GM12801 (cell line): ENCODE measurements at regions not wholly inside any gene's neighbourhood (a gene's known extent, or its start where the extent isn't known, plus 50 kb on each side); places are given as distances from the start of the nearest gene placed in this dataset.

ENCODE experiments used
- TF ChIP-seq, protein P1 (sequence below): IDR thresholded peaks from one replicate; pipeline ENCODE4 v1.5.1; 2011; ENCODE audit warnings: control low read depth; ENCODE audit not compliant: insufficient read length; ENCODE audit errors: extremely low read depth

DNA sequence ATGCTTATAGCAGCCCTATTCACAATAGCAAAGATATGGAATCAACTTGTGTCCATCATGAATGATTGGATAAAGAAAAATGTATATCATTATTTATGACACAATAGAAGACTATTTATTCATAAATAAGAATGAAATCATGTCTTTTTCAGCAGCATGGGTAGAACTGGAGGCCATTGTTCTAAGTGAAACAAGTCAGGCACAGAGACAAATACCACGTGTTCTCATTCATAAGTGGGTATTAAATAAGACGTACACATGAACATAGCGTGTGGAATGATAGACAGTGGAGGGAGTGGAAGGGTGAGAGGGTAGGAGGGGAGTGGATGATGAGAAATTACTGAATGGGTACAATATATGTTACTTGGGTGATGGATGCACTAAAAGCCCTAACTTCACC lies 762.4 kb downstream of the REEP3 start:
- TF ChIP-seq, protein P1, sequence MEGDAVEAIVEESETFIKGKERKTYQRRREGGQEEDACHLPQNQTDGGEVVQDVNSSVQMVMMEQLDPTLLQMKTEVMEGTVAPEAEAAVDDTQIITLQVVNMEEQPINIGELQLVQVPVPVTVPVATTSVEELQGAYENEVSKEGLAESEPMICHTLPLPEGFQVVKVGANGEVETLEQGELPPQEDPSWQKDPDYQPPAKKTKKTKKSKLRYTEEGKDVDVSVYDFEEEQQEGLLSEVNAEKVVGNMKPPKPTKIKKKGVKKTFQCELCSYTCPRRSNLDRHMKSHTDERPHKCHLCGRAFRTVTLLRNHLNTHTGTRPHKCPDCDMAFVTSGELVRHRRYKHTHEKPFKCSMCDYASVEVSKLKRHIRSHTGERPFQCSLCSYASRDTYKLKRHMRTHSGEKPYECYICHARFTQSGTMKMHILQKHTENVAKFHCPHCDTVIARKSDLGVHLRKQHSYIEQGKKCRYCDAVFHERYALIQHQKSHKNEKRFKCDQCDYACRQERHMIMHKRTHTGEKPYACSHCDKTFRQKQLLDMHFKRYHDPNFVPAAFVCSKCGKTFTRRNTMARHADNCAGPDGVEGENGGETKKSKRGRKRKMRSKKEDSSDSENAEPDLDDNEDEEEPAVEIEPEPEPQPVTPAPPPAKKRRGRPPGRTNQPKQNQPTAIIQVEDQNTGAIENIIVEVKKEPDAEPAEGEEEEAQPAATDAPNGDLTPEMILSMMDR = no peak

DNA sequence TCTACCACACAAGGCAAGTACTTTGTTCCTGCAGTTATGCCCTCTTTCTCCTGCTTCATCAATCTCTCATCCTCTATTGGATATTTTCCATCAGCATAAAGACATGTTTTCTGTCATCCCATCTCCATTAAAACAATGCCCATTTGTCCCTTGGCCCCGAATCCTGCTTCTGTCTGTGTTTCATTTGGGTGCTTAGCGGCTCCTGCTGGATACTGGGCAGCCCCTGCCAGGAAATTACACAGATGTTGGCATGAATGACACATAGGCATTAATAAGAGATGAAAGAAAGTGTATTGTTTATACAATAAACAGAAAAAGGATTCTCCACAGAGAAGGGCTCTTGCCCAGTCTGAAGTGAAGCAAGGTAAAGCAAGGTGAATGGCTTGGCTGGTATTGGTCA lies 765.3 kb downstream of the REEP3 start:
- TF ChIP-seq, protein P1 = no peak

DNA sequence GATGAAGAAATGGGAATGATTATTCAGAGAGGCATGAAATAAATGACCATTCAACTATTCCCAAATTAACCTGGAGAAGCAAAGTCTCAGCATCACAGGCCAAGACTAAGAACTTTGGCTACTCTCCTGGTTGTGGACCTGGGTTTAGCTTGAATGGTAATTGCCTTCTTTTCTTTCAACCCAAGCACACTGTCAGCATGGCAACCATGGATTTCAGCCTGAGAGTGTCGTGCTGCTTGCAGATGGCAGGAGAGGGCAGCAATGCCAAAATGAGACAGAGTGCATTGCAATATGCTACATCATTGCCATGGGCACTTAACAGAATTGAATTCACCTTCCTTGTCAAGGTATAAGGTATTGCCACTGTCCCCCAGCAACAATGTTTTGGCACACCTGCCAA lies 767.2 kb downstream of the REEP3 start:
- TF ChIP-seq, protein P1 = no peak

DNA sequence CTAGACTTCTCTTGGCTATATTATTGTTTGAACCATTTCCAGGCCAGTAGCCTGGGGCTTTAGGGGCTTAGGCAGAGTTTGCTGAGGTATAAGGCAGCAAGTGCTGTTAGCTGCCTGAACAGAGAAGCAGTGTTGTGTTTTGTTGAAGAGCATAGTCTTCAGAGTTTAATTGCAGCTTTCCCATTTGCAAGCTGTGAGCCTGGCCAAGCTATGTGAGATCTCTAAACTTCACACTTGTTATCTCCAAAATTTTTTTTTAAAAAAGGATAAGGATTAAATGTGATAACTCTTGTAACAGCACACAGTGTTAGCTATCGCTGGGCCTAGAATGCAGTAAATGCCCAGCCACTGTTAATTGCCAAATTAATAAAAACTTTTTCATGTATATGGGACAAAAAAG lies 782.4 kb downstream of the REEP3 start:
- TF ChIP-seq, protein P1 = no peak

DNA sequence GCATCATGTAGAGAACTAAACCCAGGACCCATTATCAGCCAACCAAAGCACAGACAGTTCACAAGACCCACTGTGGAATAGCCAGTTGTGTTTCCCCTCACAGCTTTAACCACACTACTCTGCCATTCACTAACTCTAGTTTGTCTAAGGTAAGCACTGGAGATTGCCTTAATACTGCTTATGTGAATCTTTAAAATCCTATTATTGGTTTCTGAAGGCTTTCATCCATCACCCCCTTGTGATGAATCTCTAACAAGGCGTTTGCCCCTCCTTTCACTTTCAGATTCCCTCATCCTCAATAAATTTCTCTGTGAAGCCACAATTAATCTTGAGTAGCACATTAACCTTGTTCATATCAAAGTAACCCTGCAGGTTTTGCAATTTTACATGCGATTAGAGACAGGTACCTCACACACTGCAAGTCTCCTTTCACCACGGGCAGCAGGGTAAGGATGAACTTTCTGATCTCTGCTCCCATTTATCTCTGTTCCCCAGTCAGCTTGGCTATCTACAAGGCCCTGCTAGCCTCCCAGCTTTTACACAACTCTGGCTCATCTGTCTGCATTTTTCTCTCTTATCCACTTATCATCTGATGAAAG lies 785.6 kb downstream of the REEP3 start:
- TF ChIP-seq, protein P1 = no peak

DNA sequence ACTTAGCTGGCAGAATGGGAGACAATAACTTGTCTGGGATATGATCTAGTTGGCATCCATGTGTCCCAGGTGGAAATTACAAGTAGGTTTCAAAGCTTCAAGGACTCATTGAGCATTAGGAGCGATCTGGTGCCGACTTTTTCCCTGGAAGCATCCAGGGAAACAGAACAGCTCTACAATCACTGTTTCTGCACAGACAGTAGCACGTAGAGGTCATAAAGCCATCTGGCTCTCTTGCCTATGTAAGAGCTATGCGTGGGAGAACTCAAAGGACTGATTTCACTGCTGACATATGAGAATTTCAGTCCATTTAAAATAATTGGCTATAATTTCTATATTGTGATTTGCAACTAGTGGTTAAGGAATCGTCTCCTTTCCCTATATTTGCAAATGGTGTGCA lies 791.7 kb downstream of the REEP3 start:
- TF ChIP-seq, protein P1 = no peak

DNA sequence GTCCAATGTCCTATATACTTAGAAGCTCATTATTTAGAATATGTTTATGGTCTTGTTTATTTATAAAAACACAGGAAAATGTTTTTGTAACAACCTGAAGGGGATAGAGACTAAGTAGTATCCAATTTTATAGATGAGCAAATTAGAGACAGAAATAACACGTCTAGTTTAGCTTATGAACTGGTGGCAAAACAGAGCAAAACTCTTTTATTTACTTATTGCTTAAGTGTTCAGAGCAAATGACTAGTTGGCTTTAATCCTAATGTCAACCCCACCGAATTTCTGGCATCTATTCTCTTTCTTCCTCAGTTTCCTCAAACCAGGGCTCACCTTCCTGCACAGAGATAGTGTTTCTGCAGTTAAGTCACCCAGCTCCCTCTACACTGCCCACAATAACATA lies 792.8 kb downstream of the REEP3 start:
- TF ChIP-seq, protein P1 = no peak
